ENCODE measurements at regions not wholly inside any gene's neighbourhood (a gene's known extent, or its start where the extent isn't known, plus 50 kb on each side); places are given as distances from the start of the nearest gene placed in this dataset.

- TF ChIP-seq EZH2phosphoT487 (IDR thresholded peaks at IDR 0.05; ENCODE audit: insufficient read depth, low read depth) (no peak), EZH2 (IDR thresholded peaks at IDR 0.05; ENCODE audit: insufficient read depth, poor library complexity, severe bottlenecking) (no peak)
Measured at GRCh38 chr10:125473143-125473793, 209.7 kb downstream of the TEX36 start.
